Epithelial cell of esophagus (primary cell): ENCODE measurements at regions not wholly inside any gene's neighbourhood (a gene's known extent, or its start where the extent isn't known, plus 50 kb on each side); places are given as distances from the start of the nearest gene placed in this dataset.

Experiments used
- DNase-seq: peaks from one replicate; pipeline ENCODE4 v3.0.0; 2010; ENCODE audit warnings: low read depth
- H3K4me3 ChIP-seq: 2 replicates; pipeline ENCODE4 v1.5.1; 2011; ENCODE audit warnings: mild to moderate bottlenecking, low read length, control low read depth
- CTCF ChIP-seq: IDR thresholded peaks from 2 replicates; pipeline ENCODE4 v1.5.1; 2011; ENCODE audit warnings: low read depth, mild to moderate bottlenecking, low read length, control low read depth, inconsistent platforms; ENCODE audit not compliant: insufficient read depth; ENCODE audit errors: missing control alignments

- no peak for DNase-seq
- TF ChIP-seq CTCF, result no peak
Measured at GRCh38 chr16:61596655-61597054, 439.6 kb downstream of the CDH8 start.

GRCh38 chr16:61595605-61596004 is 440.6 kb downstream of the CDH8 start:
- H3K4me3 ChIP-seq, result no peak overlapping the region
- DNase-seq, result no peak
- TF ChIP-seq CTCF, result no peak

More at GRCh38 chr16:61596655-61597054, 439.6 kb downstream of the CDH8 start:
- no peak overlapping the region for H3K4me3 ChIP-seq

- no peak for TF ChIP-seq CTCF
Measured at GRCh38 chr16:61590577-61590976, 445.7 kb downstream of the CDH8 start.

GRCh38 chr16:61587526-61587925 is 448.7 kb downstream of the CDH8 start:
- H3K4me3 ChIP-seq, result no peak overlapping the region
- TF ChIP-seq CTCF, result no peak
- no peak for DNase-seq

More at GRCh38 chr16:61590577-61590976, 445.7 kb downstream of the CDH8 start:
- no peak for DNase-seq
- H3K4me3 ChIP-seq, result no peak overlapping the region

GRCh38 chr16:61581417-61582046 is 454.7 kb downstream of the CDH8 start:
- no peak for TF ChIP-seq CTCF
- H3K4me3 ChIP-seq, result no peak overlapping the region
- no peak for DNase-seq

GRCh38 chr16:61580579-61580978 is 455.7 kb downstream of the CDH8 start:
- H3K4me3 ChIP-seq, result no peak overlapping the region
- no peak for TF ChIP-seq CTCF
- DNase-seq, result no peak

GRCh38 chr16:61579195-61579594 is 457.0 kb downstream of the CDH8 start:
- H3K4me3 ChIP-seq, result no peak overlapping the region
- DNase-seq, result no peak
- TF ChIP-seq CTCF, result no peak
